ENCODE measurements at regions not wholly inside any gene's neighbourhood (a gene's known extent, or its start where the extent isn't known, plus 50 kb on each side); places are given as distances from the start of the nearest gene placed in this dataset.
"Not testable (repeated sequence)": the region's sequence is repeated elsewhere in the genome, so short reads cannot be mapped to it uniquely, and the experiment has no call there.

GRCh38 chr5:158499892-158500418 lies 599.8 kb downstream of the EBF1 start:
- Mint-ChIP-seq H3K36me3 (ENCODE audit: low read depth) (no peaks in the 10 kb centered on the region), H3K4me3 (no peak overlapping the region), H3K4me1 (no peaks in the 10 kb centered on the region), H3K27ac (no peak overlapping the region), H3K9me3 (peaks cover 1% of the 10 kb centered on the region), H3K27me3 (no peaks in the 10 kb centered on the region)
- ATAC-seq (no peak), DNase-seq (no peak)

- DNase-seq, result no peak
- Mint-ChIP-seq H3K27me3 (no peaks in the 10 kb centered on the region), H3K4me3 (no peak overlapping the region), H3K36me3 (ENCODE audit: low read depth) (no peaks in the 10 kb centered on the region), H3K9me3 (no peaks in the 10 kb centered on the region), H3K4me1 (no peaks in the 10 kb centered on the region), H3K27ac (no peak overlapping the region)
- no peak for ATAC-seq
These were observed 600.4 kb downstream of the EBF1 start for GRCh38 chr5:158499075-158499891.

- Mint-ChIP-seq H3K9me3 (no peaks in the 10 kb centered on the region), H3K4me3 (no peak overlapping the region), H3K27me3 (no peaks in the 10 kb centered on the region), H3K36me3 (ENCODE audit: low read depth) (no peaks in the 10 kb centered on the region), H3K27ac (no peak overlapping the region), H3K4me1 (no peaks in the 10 kb centered on the region)
- DNase-seq (no peak), ATAC-seq (no peak)
These were observed 603.1 kb downstream of the EBF1 start for GRCh38 chr5:158496624-158497023.

- H3K9me3 Mint-ChIP-seq, result no peaks in the 10 kb centered on the region
- DNase-seq (no peak), ATAC-seq (no peak)
- H3K27ac Mint-ChIP-seq, result no peak overlapping the region
- no peak overlapping the region for H3K4me3 Mint-ChIP-seq
- H3K27me3 Mint-ChIP-seq, result peaks cover 1% of the 10 kb centered on the region
- H3K4me1 Mint-ChIP-seq, result no peaks in the 10 kb centered on the region
- no peaks in the 10 kb centered on the region for H3K36me3 Mint-ChIP-seq (ENCODE audit: low read depth)
These were observed 605.2 kb downstream of the EBF1 start for GRCh38 chr5:158494541-158494940.

- H3K36me3 Mint-ChIP-seq (ENCODE audit: low read depth); ATAC-seq; H3K9me3 Mint-ChIP-seq; H3K4me1 Mint-ChIP-seq; H3K27ac Mint-ChIP-seq; H3K27me3 Mint-ChIP-seq; H3K4me3 Mint-ChIP-seq; DNase-seq: not testable (repeated sequence)
These were observed 605.7 kb downstream of the EBF1 start for GRCh38 chr5:158494044-158494443.

GRCh38 chr5:158492841-158493242 lies 606.9 kb downstream of the EBF1 start:
- Mint-ChIP-seq H3K4me1 (no peaks in the 10 kb centered on the region), H3K27me3 (peaks cover 1% of the 10 kb centered on the region), H3K4me3 (no peak overlapping the region), H3K27ac (no peak overlapping the region), H3K36me3 (ENCODE audit: low read depth) (no peaks in the 10 kb centered on the region), H3K9me3 (no peaks in the 10 kb centered on the region)
- ATAC-seq, result no peak
- no peak for DNase-seq

- no peaks in the 10 kb centered on the region for H3K4me1 Mint-ChIP-seq
- no peaks in the 10 kb centered on the region for H3K36me3 Mint-ChIP-seq (ENCODE audit: low read depth)
- DNase-seq (no peak), ATAC-seq (no peak)
- no peaks in the 10 kb centered on the region for H3K9me3 Mint-ChIP-seq
- H3K27me3 Mint-ChIP-seq, result peaks cover 1% of the 10 kb centered on the region
- H3K27ac Mint-ChIP-seq, result no peak overlapping the region
- no peak overlapping the region for H3K4me3 Mint-ChIP-seq
These were observed 607.6 kb downstream of the EBF1 start for GRCh38 chr5:158492136-158492535.

- DNase-seq, result no peak
- H3K36me3 Mint-ChIP-seq (ENCODE audit: low read depth), result no peaks in the 10 kb centered on the region
- H3K4me3 Mint-ChIP-seq, result no peak overlapping the region
- no peak for ATAC-seq
- H3K4me1 Mint-ChIP-seq, result no peaks in the 10 kb centered on the region
- H3K9me3 Mint-ChIP-seq, result peaks cover 6% of the 10 kb centered on the region
- no peak overlapping the region for H3K27ac Mint-ChIP-seq
- peaks cover 1% of the 10 kb centered on the region for H3K27me3 Mint-ChIP-seq
These were observed 612.1 kb downstream of the EBF1 start for GRCh38 chr5:158487664-158488063.

- Mint-ChIP-seq H3K27me3 (peaks cover 1% of the 10 kb centered on the region), H3K36me3 (ENCODE audit: low read depth) (no peaks in the 10 kb centered on the region)
These were observed 612.6 kb downstream of the EBF1 start for GRCh38 chr5:158487156-158487555.

GRCh38 chr5:158486566-158486965 lies 613.1 kb downstream of the EBF1 start:
- Mint-ChIP-seq H3K36me3 (ENCODE audit: low read depth) (no peaks in the 10 kb centered on the region), H3K4me1 (no peaks in the 10 kb centered on the region)

More at GRCh38 chr5:158487156-158487555, 612.6 kb downstream of the EBF1 start:
- no peak overlapping the region for H3K27ac Mint-ChIP-seq
- ATAC-seq, result no peak
- H3K4me1 Mint-ChIP-seq, result no peaks in the 10 kb centered on the region
- H3K9me3 Mint-ChIP-seq, result peaks cover 6% of the 10 kb centered on the region
- H3K4me3 Mint-ChIP-seq, result no peak overlapping the region
- DNase-seq, result no peak

GRCh38 chr5:158485604-158486081 lies 614.1 kb downstream of the EBF1 start:
- no peaks in the 10 kb centered on the region for H3K36me3 Mint-ChIP-seq (ENCODE audit: low read depth)
- H3K27me3 Mint-ChIP-seq, result peaks cover 1% of the 10 kb centered on the region
- no peak overlapping the region for H3K27ac Mint-ChIP-seq
- H3K4me1 Mint-ChIP-seq, result no peaks in the 10 kb centered on the region
- no peak overlapping the region for H3K4me3 Mint-ChIP-seq
- H3K9me3 Mint-ChIP-seq, result peaks cover 6% of the 10 kb centered on the region
- ATAC-seq (no peak), DNase-seq (no peak)

More at GRCh38 chr5:158486566-158486965, 613.1 kb downstream of the EBF1 start:
- Mint-ChIP-seq H3K27ac (no peak overlapping the region), H3K9me3 (peaks cover 6% of the 10 kb centered on the region), H3K27me3 (peaks cover 1% of the 10 kb centered on the region), H3K4me3 (no peak overlapping the region)
- DNase-seq (no peak), ATAC-seq (no peak)

GRCh38 chr5:158485047-158485446 lies 614.7 kb downstream of the EBF1 start:
- ATAC-seq, result no peak
- Mint-ChIP-seq H3K27me3 (peaks cover 1% of the 10 kb centered on the region), H3K36me3 (ENCODE audit: low read depth) (no peaks in the 10 kb centered on the region), H3K27ac (no peak overlapping the region), H3K4me1 (no peaks in the 10 kb centered on the region), H3K9me3 (peaks cover 6% of the 10 kb centered on the region), H3K4me3 (no peak overlapping the region)
- no peak for DNase-seq

- DNase-seq, result no peak
- no peak for ATAC-seq
- no peak overlapping the region for H3K27ac Mint-ChIP-seq
- no peaks in the 10 kb centered on the region for H3K27me3 Mint-ChIP-seq
- no peak overlapping the region for H3K4me3 Mint-ChIP-seq
- no peaks in the 10 kb centered on the region for H3K36me3 Mint-ChIP-seq (ENCODE audit: low read depth)
- peaks cover 6% of the 10 kb centered on the region for H3K9me3 Mint-ChIP-seq
- no peaks in the 10 kb centered on the region for H3K4me1 Mint-ChIP-seq
These were observed 615.6 kb downstream of the EBF1 start for GRCh38 chr5:158484150-158484549.

GRCh38 chr5:158483281-158483860 lies 616.3 kb downstream of the EBF1 start:
- no peak for ATAC-seq
- peaks cover 6% of the 10 kb centered on the region for H3K9me3 Mint-ChIP-seq

GRCh38 chr5:158482125-158482524 lies 617.6 kb downstream of the EBF1 start:
- H3K9me3 Mint-ChIP-seq, result peaks cover 6% of the 10 kb centered on the region
- no peak overlapping the region for H3K4me3 Mint-ChIP-seq
- no peak overlapping the region for H3K27ac Mint-ChIP-seq
- DNase-seq (no peak), ATAC-seq (no peak)
- H3K4me1 Mint-ChIP-seq, result peaks cover 4% of the 10 kb centered on the region
- H3K27me3 Mint-ChIP-seq, result no peaks in the 10 kb centered on the region
- no peaks in the 10 kb centered on the region for H3K36me3 Mint-ChIP-seq (ENCODE audit: low read depth)

More at GRCh38 chr5:158483281-158483860, 616.3 kb downstream of the EBF1 start:
- Mint-ChIP-seq H3K4me3 (no peak overlapping the region), H3K36me3 (ENCODE audit: low read depth) (no peaks in the 10 kb centered on the region), H3K27ac (no peak overlapping the region), H3K4me1 (no peaks in the 10 kb centered on the region), H3K27me3 (no peaks in the 10 kb centered on the region)
- no peak for DNase-seq
